MM.1S (cell line): ENCODE measurements at regions not wholly inside any gene's neighbourhood (a gene's known extent, or its start where the extent isn't known, plus 50 kb on each side); places are given as distances from the start of the nearest gene placed in this dataset.

Source experiments
- EZH2 ChIP-seq: fragments of 300-600 bp; sonication (generic); optimal IDR thresholded peaks from 2 replicates; pipeline ENCODE3; 2017; ENCODE audit warnings: low read depth, mild to moderate bottlenecking, antibody characterized with exemption, low read length, mixed read lengths
- TF ChIP-seq, protein P1 (sequence below): fragments of 300-600 bp; sonication (generic); IDR thresholded peaks from 2 replicates; pipeline ENCODE4 v1.5.1; 2016; ENCODE audit warnings: antibody characterized with exemption, low read length, mixed read lengths

GRCh38 chr11:131295986-131296385 lies 74.4 kb upstream of the NTM start:
- TF ChIP-seq, protein P1, sequence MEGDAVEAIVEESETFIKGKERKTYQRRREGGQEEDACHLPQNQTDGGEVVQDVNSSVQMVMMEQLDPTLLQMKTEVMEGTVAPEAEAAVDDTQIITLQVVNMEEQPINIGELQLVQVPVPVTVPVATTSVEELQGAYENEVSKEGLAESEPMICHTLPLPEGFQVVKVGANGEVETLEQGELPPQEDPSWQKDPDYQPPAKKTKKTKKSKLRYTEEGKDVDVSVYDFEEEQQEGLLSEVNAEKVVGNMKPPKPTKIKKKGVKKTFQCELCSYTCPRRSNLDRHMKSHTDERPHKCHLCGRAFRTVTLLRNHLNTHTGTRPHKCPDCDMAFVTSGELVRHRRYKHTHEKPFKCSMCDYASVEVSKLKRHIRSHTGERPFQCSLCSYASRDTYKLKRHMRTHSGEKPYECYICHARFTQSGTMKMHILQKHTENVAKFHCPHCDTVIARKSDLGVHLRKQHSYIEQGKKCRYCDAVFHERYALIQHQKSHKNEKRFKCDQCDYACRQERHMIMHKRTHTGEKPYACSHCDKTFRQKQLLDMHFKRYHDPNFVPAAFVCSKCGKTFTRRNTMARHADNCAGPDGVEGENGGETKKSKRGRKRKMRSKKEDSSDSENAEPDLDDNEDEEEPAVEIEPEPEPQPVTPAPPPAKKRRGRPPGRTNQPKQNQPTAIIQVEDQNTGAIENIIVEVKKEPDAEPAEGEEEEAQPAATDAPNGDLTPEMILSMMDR, result no peak
- TF ChIP-seq EZH2, result no peak
